ENCODE measurements at regions not wholly inside any gene's neighbourhood (a gene's known extent, or its start where the extent isn't known, plus 50 kb on each side); places are given as distances from the start of the nearest gene placed in this dataset.

- TF ChIP-seq CTCF (conservative IDR thresholded peaks at IDR 0.05) (no peak), ZFX (IDR thresholded peaks at IDR 0.05) (no peak)
These were observed 148.8 kb upstream of the E2F7 start for GRCh38 chr12:77214136-77214535.
